Uterus (tissue), 3 donors: ENCODE measurements at regions not wholly inside any gene's neighbourhood (a gene's known extent, or its start where the extent isn't known, plus 50 kb on each side); places are given as distances from the start of the nearest gene placed in this dataset.

Experiments
- DNase-seq, 2 donors: peaks; one replicate each; pipeline ENCODE4 v3.0.0-alpha.2; 2019 to 2020
- H3K27ac ChIP-seq, 2 donors: fragments of 200-600 bp; sonication (generic); 1 replicate in 1 of 2; 2 replicates in 1 of 2; pipeline ENCODE4 v1.5.1; 2016 to 2018
- H3K27me3 ChIP-seq, 2 donors: fragments of 200-600 bp; sonication (generic); one replicate each; pipeline ENCODE4 v1.5.1; 2018 to 2019; ENCODE audit warnings: control low read depth in 1 of 2
- H3K36me3 ChIP-seq, 2 donors: fragments of 200-600 bp; sonication (generic); one replicate each; pipeline ENCODE4 v1.5.1; 2019; ENCODE audit warnings: control low read depth in 1 of 2
- H3K4me1 ChIP-seq, 2 donors: fragments of 200-600 bp; sonication (generic); one replicate each; pipeline ENCODE4 v1.5.1; 2018 to 2019; ENCODE audit warnings: control low read depth in 1 of 2
- H3K4me3 ChIP-seq, 2 donors: fragments of 200-600 bp; sonication (generic); 1 replicate in 1 of 2; 2 replicates in 1 of 2; pipeline ENCODE4 v1.5.1; 2018 to 2019; ENCODE audit warnings: mild to moderate bottlenecking in 1 of 2
- H3K9me3 ChIP-seq, 2 donors: fragments of 200-600 bp; sonication (generic); one replicate each; pipeline ENCODE4 v1.5.1; 2019; ENCODE audit warnings: control low read depth in 1 of 2
- POLR2A ChIP-seq, 2 donors: fragments of 450-650 bp; IDR thresholded peaks; one replicate each; pipeline ENCODE4 v1.6.1; 2016; ENCODE audit warnings: antibody characterized with exemption in 2 of 2, mild to moderate bottlenecking in 1 of 2, moderate library complexity in 1 of 2
- intact Hi-C: fragments of 100-400 bp; cut with DNase I; formaldehyde crosslinking; loops from one replicate; pipeline ENCODE4 v1.15.1; 2023; ENCODE audit warnings: low total_unique reads
- TF ChIP-seq, protein P1 (sequence below), 4 experiments: fragments of 200-600 bp in 2 of 4; fragments of 450-650 bp in 2 of 4; sonication (generic) in 2 of 4; IDR thresholded peaks; one replicate each; pipeline ENCODE4 v1.5.1; 2016 to 2019; ENCODE audit warnings: antibody characterized with exemption in 4 of 4, mild to moderate bottlenecking in 2 of 4, moderate library complexity in 1 of 4
- donor health status: DM: yes; HTN: yes; CAD: no.

DNA sequence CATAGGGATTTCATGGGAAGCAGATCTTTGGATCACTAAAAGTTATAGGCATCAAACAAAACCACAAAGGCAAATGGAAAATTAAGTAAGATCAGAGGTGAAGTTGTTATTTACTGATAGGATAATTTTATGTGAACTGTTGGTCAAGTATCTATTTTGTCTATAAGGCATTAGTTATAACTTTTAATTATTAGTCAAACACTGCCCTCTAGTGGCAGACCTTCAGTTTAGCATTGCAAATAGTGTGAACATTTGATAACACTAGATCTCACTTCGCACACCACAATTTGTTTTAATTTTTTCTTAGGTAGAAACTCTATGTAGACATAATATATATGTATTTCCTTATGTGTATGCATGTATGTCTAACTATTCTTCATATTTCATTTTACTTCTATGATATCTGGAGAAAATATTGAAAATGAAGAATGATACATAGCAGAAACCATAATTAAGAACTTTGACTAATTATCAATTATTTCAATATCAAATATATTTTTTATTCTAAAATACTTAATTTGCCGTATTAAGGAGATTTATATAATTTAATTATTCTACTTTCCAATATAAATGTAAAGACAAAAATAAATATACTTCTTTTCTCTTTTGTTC lies 214.5 kb upstream of the TACR3 start:
- Histone ChIP-seq H3K27me3 (no peaks in the 10 kb centered on the region), H3K36me3 (no peaks in the 10 kb centered on the region), H3K9me3 (no peaks in the 10 kb centered on the region), H3K4me1 (no peaks in the 10 kb centered on the region), H3K4me3 (no peak overlapping the region), H3K27ac (no peak overlapping the region)
- TF ChIP-seq, protein P1, sequence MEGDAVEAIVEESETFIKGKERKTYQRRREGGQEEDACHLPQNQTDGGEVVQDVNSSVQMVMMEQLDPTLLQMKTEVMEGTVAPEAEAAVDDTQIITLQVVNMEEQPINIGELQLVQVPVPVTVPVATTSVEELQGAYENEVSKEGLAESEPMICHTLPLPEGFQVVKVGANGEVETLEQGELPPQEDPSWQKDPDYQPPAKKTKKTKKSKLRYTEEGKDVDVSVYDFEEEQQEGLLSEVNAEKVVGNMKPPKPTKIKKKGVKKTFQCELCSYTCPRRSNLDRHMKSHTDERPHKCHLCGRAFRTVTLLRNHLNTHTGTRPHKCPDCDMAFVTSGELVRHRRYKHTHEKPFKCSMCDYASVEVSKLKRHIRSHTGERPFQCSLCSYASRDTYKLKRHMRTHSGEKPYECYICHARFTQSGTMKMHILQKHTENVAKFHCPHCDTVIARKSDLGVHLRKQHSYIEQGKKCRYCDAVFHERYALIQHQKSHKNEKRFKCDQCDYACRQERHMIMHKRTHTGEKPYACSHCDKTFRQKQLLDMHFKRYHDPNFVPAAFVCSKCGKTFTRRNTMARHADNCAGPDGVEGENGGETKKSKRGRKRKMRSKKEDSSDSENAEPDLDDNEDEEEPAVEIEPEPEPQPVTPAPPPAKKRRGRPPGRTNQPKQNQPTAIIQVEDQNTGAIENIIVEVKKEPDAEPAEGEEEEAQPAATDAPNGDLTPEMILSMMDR (IDR thresholded peaks at IDR 0.05), result peak in 3 of 4 experiments; percentile 38 to 60 (median 48)
- no peak for TF ChIP-seq POLR2A (IDR thresholded peaks at IDR 0.05)
- intact Hi-C loops, result no loop called here
- no peak for DNase-seq

DNA sequence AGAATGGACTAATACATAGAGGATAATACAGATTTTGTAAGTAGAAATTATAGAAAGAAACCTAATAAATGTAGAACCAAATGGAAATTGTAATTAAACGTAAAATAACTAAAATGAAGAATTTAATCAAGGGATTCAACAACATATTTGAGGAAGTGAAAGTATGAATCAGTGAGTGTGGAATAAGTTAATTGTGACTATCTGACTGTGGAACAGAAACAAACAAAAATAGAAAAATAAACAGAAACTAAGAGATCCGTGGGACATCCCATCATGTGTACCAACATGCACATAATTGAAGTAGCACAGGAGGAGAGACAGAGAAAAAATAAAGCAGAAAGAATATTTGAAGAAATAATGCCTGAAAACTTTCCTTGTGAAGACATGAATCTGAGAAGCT lies 208.6 kb upstream of the TACR3 start:
- intact Hi-C loops, result no loop called here
- DNase-seq, result no peak
- Histone ChIP-seq H3K4me1 (no peaks in the 10 kb centered on the region), H3K27ac (no peak overlapping the region), H3K27me3 (no peaks in the 10 kb centered on the region), H3K36me3 (no peaks in the 10 kb centered on the region), H3K4me3 (no peak overlapping the region), H3K9me3 (no peaks in the 10 kb centered on the region)
- TF ChIP-seq POLR2A (IDR thresholded peaks at IDR 0.05), result no peak
- TF ChIP-seq, protein P1 (IDR thresholded peaks at IDR 0.05), result no peak

DNA sequence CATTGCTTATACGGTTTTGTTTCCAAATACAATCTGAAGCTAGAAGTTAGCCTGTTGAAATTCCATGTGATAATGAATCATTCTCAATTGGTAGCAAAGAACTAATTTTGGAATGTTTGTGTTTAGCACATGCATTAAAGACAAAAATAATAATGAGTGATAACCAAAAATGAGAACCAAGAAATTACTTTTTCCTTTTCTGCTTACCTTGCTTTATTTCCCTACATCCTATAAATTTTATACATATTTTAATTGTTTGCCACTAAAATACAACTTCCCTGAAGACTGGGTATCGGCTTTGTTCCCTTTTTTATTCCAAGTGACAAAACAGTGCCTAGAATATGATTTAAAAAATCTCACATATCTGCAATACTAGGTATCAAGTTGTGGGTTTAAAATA lies 203.8 kb upstream of the TACR3 start:
- H3K27me3 ChIP-seq, result no peaks in the 10 kb centered on the region
- H3K27ac ChIP-seq, result no peak overlapping the region
- no peak overlapping the region for H3K4me3 ChIP-seq
- no peaks in the 10 kb centered on the region for H3K4me1 ChIP-seq
- TF ChIP-seq, protein P1 (IDR thresholded peaks at IDR 0.05), result no peak
- no peak for TF ChIP-seq POLR2A (IDR thresholded peaks at IDR 0.05)
- intact Hi-C loops, result no loop called here
- H3K9me3 ChIP-seq, result no peaks in the 10 kb centered on the region
- no peak for DNase-seq
- H3K36me3 ChIP-seq, result no peaks in the 10 kb centered on the region

DNA sequence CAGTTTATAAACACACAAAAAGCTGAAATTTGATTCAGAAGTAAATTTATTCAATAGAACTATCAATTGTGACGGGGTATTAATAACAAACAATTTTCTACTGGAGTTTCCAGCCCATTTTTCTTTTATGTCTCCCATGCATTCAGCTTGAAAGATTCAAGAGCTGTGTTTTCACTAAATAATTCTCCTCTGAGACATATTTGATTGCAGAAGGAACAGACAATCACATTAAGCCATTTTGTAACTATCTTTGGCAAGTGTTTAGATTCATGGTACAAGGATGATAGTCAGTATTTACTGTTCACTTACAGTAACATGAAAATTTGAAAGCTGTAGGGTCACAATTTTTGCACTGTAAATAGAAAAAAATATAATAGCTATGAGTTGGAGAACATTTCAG lies 198.4 kb upstream of the TACR3 start:
- no peak overlapping the region for H3K27ac ChIP-seq
- intact Hi-C loops, result no loop called here
- H3K9me3 ChIP-seq, result no peaks in the 10 kb centered on the region
- H3K4me1 ChIP-seq, result no peaks in the 10 kb centered on the region
- no peaks in the 10 kb centered on the region for H3K27me3 ChIP-seq
- H3K36me3 ChIP-seq, result no peaks in the 10 kb centered on the region
- TF ChIP-seq POLR2A (IDR thresholded peaks at IDR 0.05), result no peak
- TF ChIP-seq, protein P1 (IDR thresholded peaks at IDR 0.05), result no peak
- no peak overlapping the region for H3K4me3 ChIP-seq
- DNase-seq, result no peak

DNA sequence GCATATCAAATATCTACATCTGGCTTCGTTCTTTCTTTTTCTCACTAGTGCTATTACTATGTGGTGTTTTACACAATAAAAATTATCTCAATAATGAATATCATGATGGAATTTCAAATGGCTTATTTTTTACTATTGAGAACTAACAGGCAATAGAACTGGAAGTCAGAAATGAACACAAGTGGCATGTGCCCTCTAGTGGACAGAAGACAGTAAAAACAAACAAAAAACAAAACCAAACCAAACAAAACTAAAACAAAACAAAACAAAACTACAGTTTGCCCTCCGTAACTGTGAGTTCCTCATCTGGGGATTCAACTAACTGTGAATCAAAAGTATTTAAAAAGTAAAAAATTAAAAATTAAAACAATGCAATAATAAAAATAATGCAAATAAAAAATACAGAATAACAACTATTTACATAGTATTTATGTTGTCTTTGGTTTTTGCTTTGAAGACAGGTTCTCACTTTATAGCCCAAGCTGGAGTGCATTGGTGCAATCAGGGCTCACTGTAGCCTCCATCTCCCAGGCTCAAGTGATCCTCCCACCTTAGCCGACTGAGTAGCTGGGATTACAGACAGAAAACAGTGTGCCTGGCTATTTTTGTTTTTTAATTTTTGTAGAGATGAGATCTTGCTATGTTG lies 195.6 kb upstream of the TACR3 start:
- Histone ChIP-seq H3K4me3 (no peak overlapping the region), H3K9me3 (no peaks in the 10 kb centered on the region), H3K36me3 (no peaks in the 10 kb centered on the region), H3K27ac (no peak overlapping the region), H3K4me1 (no peaks in the 10 kb centered on the region), H3K27me3 (no peaks in the 10 kb centered on the region)
- intact Hi-C loops, result no loop called here
- no peak for TF ChIP-seq POLR2A (IDR thresholded peaks at IDR 0.05)
- TF ChIP-seq, protein P1 (IDR thresholded peaks at IDR 0.05), result peak in 1 of 4 experiments; percentile 1
- no peak for DNase-seq
